ENCODE measurements at regions not wholly inside any gene's neighbourhood (a gene's known extent, or its start where the extent isn't known, plus 50 kb on each side); places are given as distances from the start of the nearest gene placed in this dataset.

GRCh38 chr10:78856421-78856820 lies 212.3 kb upstream of the ZMIZ1 start:
- TF ChIP-seq CTCF (IDR thresholded peaks at IDR 0.05): no peak
- TF ChIP-seq EZH2 (IDR thresholded peaks at IDR 0.05; ENCODE audit: borderline replicate concordance, insufficient read depth, low read depth, low read length, poor library complexity, severe bottlenecking): no peak
